BLaER1 (cell line): ENCODE measurements at regions not wholly inside any gene's neighbourhood (a gene's known extent, or its start where the extent isn't known, plus 50 kb on each side); places are given as distances from the start of the nearest gene placed in this dataset.

Experiments
- H3K27ac ChIP-seq: shearing (Covaris generic); formaldehyde crosslinking; 2 replicates; pipeline ENCODE4 v1.8.1; 2022
- H3K27me3 ChIP-seq: shearing (Covaris generic); formaldehyde crosslinking; 2 replicates; pipeline ENCODE4 v1.8.1; 2022
- H3K36me3 ChIP-seq: shearing (Covaris generic); formaldehyde crosslinking; 2 replicates; pipeline ENCODE4 v1.8.1; 2022
- H3K4me1 ChIP-seq: shearing (Covaris generic); formaldehyde crosslinking; 2 replicates; pipeline ENCODE4 v1.8.1; 2022
- H3K4me2 ChIP-seq: shearing (Covaris generic); formaldehyde crosslinking; 2 replicates; pipeline ENCODE4 v1.8.1; 2022
- H3K4me3 ChIP-seq: shearing (Covaris generic); formaldehyde crosslinking; 2 replicates; pipeline ENCODE4 v1.8.1; 2022
- H3K9ac ChIP-seq: shearing (Covaris generic); formaldehyde crosslinking; 2 replicates; pipeline ENCODE4 v1.8.1; 2022
- H3K9me3 ChIP-seq: shearing (Covaris generic); formaldehyde crosslinking; 2 replicates; pipeline ENCODE4 v1.8.1; 2022
- H4K20me1 ChIP-seq: shearing (Covaris generic); formaldehyde crosslinking; 2 replicates; pipeline ENCODE4 v1.8.1; 2022
- Cebpa-rat ChIP-seq: shearing (Covaris generic); IDR thresholded peaks from 2 replicates; pipeline ENCODE4 v1.8.1; 2022

DNA sequence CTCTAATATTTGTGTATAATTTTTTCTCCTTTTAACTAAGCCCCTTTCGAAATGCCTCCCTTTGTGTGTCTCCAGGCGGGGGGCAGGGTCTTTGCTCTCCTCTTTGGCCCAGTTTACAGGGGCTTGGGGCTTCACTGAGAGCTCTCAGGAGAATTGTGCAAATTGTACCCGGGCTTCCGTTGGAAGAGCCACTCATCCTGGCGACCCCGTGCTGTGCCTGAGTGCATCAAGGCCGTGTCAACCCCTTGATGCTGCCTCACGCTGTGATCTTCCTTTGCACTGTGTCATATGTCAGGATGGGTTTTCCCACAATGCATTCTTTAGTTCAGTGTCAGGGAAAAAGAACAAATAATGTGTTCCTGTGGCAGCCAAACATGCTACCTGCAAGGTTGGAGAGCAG, 118.0 kb upstream of the POU3F2 start:
- Histone ChIP-seq H4K20me1 (no peaks in the 10 kb centered on the region), H3K36me3 (no peaks in the 10 kb centered on the region), H3K4me2 (peak overlapping the region; percentile 17; the same call in 1 of the 2 replicates), H3K9ac (no peak overlapping the region), H3K9me3 (no peaks in the 10 kb centered on the region), H3K27ac (no peak overlapping the region), H3K4me1 (no peaks in the 10 kb centered on the region; the same call in 1 of the 2 replicates), H3K27me3 (no peaks in the 10 kb centered on the region), H3K4me3 (no peak overlapping the region)
- no peak for TF ChIP-seq Cebpa-rat

DNA sequence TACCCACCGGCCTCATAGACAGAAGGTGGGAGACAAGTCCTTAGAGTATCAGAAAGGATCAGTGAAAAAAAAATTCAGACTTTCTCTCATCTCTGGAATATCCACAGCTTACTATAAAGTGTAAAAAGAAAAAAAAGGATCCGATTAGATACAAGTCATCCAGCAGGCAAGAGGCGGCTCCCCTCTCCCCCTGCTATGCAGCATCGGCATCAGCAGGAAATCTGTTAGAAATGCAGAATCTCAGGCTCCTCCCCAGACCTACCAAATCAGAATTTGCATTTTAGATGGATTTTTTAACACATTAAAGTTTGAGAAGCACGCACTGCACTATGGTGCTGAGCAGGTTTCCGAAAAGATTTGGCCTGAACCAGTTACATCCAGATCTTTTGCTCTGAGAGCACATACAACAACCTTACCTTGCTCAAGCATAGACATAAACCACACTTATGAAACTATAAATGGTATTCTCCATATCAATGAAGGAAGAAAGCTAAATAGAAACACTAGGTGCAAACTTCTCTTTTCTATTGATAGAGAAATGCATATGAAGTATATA, 117.0 kb upstream of the POU3F2 start:
- H3K9ac ChIP-seq = no peak overlapping the region
- H3K9me3 ChIP-seq = no peaks in the 10 kb centered on the region
- no peaks in the 10 kb centered on the region; the same call in 1 of the 2 replicates for H3K4me1 ChIP-seq
- H3K36me3 ChIP-seq = no peaks in the 10 kb centered on the region
- no peaks in the 10 kb centered on the region for H4K20me1 ChIP-seq
- TF ChIP-seq Cebpa-rat = no peak
- no peak overlapping the region for H3K4me2 ChIP-seq
- no peak overlapping the region for H3K27ac ChIP-seq
- H3K27me3 ChIP-seq = no peaks in the 10 kb centered on the region
- no peak overlapping the region for H3K4me3 ChIP-seq

DNA sequence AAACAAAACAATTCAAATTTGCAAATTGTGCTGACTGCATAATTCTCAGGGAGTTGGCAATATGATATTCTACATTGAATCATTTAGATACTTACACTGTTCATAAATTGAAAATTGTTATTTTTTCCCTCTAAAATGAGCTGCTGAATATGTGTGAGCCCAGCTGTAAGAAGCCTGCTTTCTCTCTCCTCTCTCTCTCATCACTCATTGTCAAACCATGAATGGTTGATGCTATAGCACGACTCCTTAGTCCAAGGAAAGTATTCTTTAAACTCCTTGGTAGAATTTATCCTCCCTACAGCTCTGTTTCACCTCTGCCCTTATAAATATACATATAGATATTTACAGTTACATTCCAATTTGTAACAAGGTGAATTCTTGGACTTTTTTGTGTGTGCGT, 116.4 kb upstream of the POU3F2 start:
- Histone ChIP-seq H3K4me2 (no peak overlapping the region), H3K4me1 (no peaks in the 10 kb centered on the region; the same call in 1 of the 2 replicates), H3K9me3 (no peaks in the 10 kb centered on the region), H3K9ac (no peak overlapping the region), H3K27me3 (no peaks in the 10 kb centered on the region), H3K36me3 (no peaks in the 10 kb centered on the region), H4K20me1 (no peaks in the 10 kb centered on the region), H3K4me3 (no peak overlapping the region), H3K27ac (no peak overlapping the region)
- no peak for TF ChIP-seq Cebpa-rat

DNA sequence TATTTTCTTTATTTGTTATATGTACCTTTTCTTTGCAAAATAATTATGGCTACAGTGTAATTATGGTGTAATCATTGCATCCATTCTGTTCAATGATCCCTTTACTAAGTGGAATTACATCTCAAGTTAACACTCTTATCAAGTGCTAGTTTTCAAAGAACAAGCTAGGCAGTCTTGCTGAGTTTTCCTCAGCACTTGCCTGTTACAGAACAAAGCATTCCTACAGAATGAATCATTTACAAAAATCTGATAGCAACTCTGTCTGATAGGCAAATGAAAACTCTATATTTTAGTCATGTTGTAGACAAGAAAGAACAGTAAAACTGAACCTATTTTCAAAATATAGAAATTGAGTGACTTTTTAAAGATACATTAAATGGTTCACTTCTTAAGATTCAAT, 109.8 kb upstream of the POU3F2 start:
- no peaks in the 10 kb centered on the region for H4K20me1 ChIP-seq
- H3K9ac ChIP-seq = no peak overlapping the region
- H3K4me1 ChIP-seq = no peaks in the 10 kb centered on the region
- H3K9me3 ChIP-seq = no peaks in the 10 kb centered on the region
- no peak for TF ChIP-seq Cebpa-rat
- H3K27ac ChIP-seq = no peak overlapping the region
- H3K27me3 ChIP-seq = no peaks in the 10 kb centered on the region
- H3K36me3 ChIP-seq = no peaks in the 10 kb centered on the region
- H3K4me3 ChIP-seq = no peak overlapping the region
- no peak overlapping the region for H3K4me2 ChIP-seq

DNA sequence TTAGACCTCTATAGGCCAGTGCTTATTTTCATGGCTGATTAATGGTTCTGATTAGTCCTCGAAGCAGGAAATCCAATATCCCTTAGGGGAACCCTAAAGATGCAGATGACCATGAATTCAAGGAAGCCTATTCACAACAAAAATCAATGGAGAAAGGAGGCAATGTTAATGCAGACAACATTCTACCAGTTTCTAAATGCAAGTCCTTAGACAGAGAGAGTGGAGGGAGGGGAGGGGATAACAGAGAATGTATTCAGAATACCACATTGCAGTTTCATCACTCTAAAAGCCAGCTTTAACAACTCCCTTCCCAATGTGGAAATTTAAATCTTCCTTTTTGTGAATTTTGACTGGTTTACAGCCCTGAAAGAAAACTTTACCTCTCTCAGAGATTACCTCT, 87.1 kb upstream of the POU3F2 start:
- Histone ChIP-seq H3K9ac (no peak overlapping the region), H3K27ac (no peak overlapping the region), H3K36me3 (no peaks in the 10 kb centered on the region), H3K9me3 (no peaks in the 10 kb centered on the region), H3K4me3 (no peak overlapping the region), H3K4me1 (no peaks in the 10 kb centered on the region), H3K4me2 (no peak overlapping the region), H4K20me1 (no peaks in the 10 kb centered on the region), H3K27me3 (no peaks in the 10 kb centered on the region)
- TF ChIP-seq Cebpa-rat = no peak

DNA sequence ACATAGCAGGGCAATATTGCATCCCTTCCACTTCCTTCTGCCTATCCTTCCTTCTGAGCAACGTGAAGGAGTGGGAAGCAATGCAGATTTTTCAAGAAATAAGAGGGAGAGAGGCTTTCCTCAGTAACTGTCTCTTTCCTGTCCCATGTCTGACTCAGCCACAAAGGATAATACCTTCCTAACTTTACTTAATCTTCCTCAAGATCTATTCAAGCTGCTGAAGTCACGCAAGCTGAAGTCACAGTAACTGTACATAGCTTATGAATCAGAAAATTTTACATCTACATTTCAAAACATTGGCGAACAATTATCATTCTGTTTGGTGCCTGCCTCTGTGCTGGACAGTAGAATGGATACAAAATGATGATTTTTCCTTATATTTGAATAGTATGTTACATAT, 86.4 kb upstream of the POU3F2 start:
- H3K9ac ChIP-seq = no peak overlapping the region
- no peaks in the 10 kb centered on the region for H4K20me1 ChIP-seq
- H3K9me3 ChIP-seq = no peaks in the 10 kb centered on the region
- no peak overlapping the region for H3K4me2 ChIP-seq
- H3K36me3 ChIP-seq = no peaks in the 10 kb centered on the region
- no peaks in the 10 kb centered on the region for H3K4me1 ChIP-seq
- no peak overlapping the region for H3K4me3 ChIP-seq
- no peak overlapping the region for H3K27ac ChIP-seq
- no peak for TF ChIP-seq Cebpa-rat
- H3K27me3 ChIP-seq = no peaks in the 10 kb centered on the region

DNA sequence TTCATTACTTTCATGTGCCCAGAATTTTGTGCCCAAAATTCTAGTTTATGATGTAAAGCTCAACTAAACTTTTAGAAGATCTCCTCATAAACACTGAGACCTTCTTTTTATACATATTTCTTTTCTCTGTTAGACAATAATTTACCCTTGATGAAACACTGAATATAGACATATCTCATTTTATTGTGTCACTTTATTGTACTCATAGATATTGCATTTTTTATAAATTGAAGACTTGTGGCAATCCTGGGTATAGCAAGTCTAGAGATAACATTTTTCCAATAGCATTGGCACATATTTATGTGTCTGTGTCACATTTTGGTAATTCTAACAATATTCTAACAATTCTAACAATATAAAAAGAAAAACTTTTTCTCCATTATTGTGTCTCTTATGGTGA, 74.9 kb upstream of the POU3F2 start:
- Histone ChIP-seq H3K27ac (no peak overlapping the region), H3K4me3 (no peak overlapping the region), H3K4me2 (no peak overlapping the region), H3K9me3 (peaks cover 6% of the 10 kb centered on the region; the same call in 1 of the 2 replicates), H3K9ac (no peak overlapping the region), H3K36me3 (no peaks in the 10 kb centered on the region), H4K20me1 (no peaks in the 10 kb centered on the region), H3K4me1 (peaks cover 7% of the 10 kb centered on the region; the same call in 1 of the 2 replicates), H3K27me3 (no peaks in the 10 kb centered on the region)
- no peak for TF ChIP-seq Cebpa-rat

DNA sequence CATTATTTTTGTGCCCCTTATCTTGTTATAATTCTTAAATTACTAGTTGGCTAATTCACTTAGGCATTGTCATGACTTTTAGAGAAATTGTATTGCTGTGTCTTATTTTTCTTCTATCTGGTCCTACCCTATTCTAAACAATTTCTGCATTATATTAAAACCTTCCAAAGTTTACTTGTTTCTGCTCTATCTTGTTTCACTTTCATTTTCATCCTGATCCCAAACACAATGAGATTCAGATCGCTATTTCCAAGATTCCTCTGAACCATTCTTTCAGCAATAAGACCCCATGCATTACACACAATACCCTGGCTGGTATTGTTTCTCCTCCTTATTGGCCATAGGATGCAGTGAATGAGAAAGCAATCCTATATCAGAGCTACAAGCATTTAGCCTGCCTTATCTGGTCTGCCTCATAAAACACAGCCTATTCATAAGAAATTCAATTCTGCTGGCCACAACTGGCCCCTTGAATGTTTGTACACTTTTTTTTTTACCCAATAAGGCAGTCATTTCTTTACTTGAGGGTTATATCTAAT, 69.9 kb upstream of the POU3F2 start:
- Histone ChIP-seq H3K4me3 (peak overlapping the region; percentile 53), H3K27me3 (no peaks in the 10 kb centered on the region), H3K9me3 (peaks cover 6% of the 10 kb centered on the region; the same call in 1 of the 2 replicates), H3K36me3 (no peaks in the 10 kb centered on the region), H3K4me2 (peak overlapping the region; percentile 69), H4K20me1 (no peaks in the 10 kb centered on the region), H3K9ac (peak overlapping the region; percentile 52; the same call in 1 of the 2 replicates), H3K27ac (no peak overlapping the region), H3K4me1 (peaks cover 10% of the 10 kb centered on the region; the same call in 1 of the 2 replicates)
- no peak for TF ChIP-seq Cebpa-rat

DNA sequence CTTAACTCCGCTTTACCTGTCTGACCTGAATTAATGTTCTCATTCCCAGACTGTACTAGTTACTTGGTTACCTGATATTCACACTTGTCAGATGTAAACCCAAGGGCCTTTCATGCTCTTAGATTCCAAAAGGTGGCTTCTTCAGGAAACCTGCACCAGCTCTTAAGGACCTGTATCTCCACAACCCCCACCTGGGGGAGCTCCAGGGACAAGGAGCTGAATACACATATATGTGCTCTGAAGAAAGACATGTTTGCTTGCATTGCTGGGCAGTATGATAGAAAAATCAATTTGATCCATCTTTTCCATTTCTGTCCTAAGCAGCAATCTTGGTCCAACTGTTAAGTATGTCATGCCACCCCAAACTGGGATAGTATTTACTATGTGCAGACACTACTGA, 64.8 kb upstream of the POU3F2 start:
- no peak overlapping the region for H3K4me2 ChIP-seq
- no peak overlapping the region for H3K4me3 ChIP-seq
- H3K4me1 ChIP-seq = peaks cover 2% of the 10 kb centered on the region; the same call in 1 of the 2 replicates
- no peak overlapping the region for H3K27ac ChIP-seq
- H3K27me3 ChIP-seq = no peaks in the 10 kb centered on the region
- H4K20me1 ChIP-seq = no peaks in the 10 kb centered on the region
- no peaks in the 10 kb centered on the region for H3K36me3 ChIP-seq
- no peak overlapping the region for H3K9ac ChIP-seq
- TF ChIP-seq Cebpa-rat = no peak
- no peaks in the 10 kb centered on the region for H3K9me3 ChIP-seq

DNA sequence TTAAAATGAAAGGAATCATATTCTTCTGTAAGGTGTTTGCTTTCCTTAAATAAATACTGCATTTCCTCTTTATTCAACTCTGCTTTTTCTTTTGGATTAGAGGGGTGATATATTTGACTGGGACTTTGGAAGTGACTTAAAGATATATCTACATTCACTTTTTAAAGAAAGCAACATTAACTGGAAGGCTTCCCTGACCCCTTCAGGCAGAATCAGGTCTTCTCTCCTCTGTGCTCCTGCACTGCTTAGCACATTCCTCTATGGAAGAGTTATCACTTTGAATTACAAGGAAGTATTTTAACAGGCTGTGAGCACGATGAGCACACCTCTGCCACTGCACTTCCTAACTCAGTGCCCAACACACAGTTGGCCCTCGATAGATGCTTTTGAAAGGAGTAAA, 59.2 kb upstream of the POU3F2 start:
- Histone ChIP-seq H3K4me3 (no peak overlapping the region), H3K9me3 (no peaks in the 10 kb centered on the region), H4K20me1 (no peaks in the 10 kb centered on the region), H3K4me2 (no peak overlapping the region), H3K27ac (no peak overlapping the region), H3K36me3 (no peaks in the 10 kb centered on the region), H3K27me3 (no peaks in the 10 kb centered on the region), H3K9ac (no peak overlapping the region), H3K4me1 (no peaks in the 10 kb centered on the region)
- no peak for TF ChIP-seq Cebpa-rat

DNA sequence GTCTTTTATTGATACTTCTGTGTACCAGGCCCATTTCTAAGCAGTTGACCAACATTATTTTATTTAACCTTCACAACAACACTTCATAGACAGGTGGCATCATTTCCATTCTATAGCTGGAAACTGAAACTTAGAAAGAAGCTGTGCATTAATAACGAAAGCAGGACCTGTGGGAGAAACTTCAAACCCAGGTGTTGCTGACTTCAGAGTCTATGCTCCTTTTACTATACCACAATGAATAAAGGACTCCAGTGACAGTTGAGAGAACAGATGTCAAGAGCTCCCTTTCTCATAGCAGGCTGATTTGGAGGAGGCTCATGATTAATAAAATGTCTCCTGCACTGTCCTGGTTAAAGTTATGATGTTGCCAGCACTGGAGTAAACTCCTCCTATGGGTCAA, 56.6 kb upstream of the POU3F2 start:
- no peak for TF ChIP-seq Cebpa-rat
- Histone ChIP-seq H3K27me3 (no peaks in the 10 kb centered on the region), H3K4me1 (no peaks in the 10 kb centered on the region), H3K9me3 (no peaks in the 10 kb centered on the region), H4K20me1 (no peaks in the 10 kb centered on the region), H3K4me3 (no peak overlapping the region), H3K9ac (no peak overlapping the region), H3K27ac (no peak overlapping the region), H3K4me2 (no peak overlapping the region), H3K36me3 (no peaks in the 10 kb centered on the region)
